ENCODE measurements at regions not wholly inside any gene's neighbourhood (a gene's known extent, or its start where the extent isn't known, plus 50 kb on each side); places are given as distances from the start of the nearest gene placed in this dataset.
"Not testable (repeated sequence)": the region's sequence is repeated elsewhere in the genome, so short reads cannot be mapped to it uniquely, and the experiment has no call there.

GRCh38 chrX:146865734-146866133 lies 51.2 kb upstream of the CXorf51A start:
- H3K27me3 ChIP-seq (ENCODE audit: control insufficient read depth, insufficient read depth, low read length); H3K4me3 ChIP-seq (ENCODE audit: low read length); H3K9ac ChIP-seq (ENCODE audit: low read length); H3K27ac ChIP-seq (ENCODE audit: low read length); H3K36me3 ChIP-seq (ENCODE audit: control insufficient read depth, low read depth, low read length); H3K4me1 ChIP-seq (ENCODE audit: control insufficient read depth, low read depth, low read length): not testable (repeated sequence)
- peaks cover 38% of the 10 kb centered on the region for H3K9me3 ChIP-seq (ENCODE audit: control insufficient read depth, low read depth, low read length)

Data from iPS-18a (cell line).